Ovary (tissue), 7 donors: ENCODE measurements at regions not wholly inside any gene's neighbourhood (a gene's known extent, or its start where the extent isn't known, plus 50 kb on each side); places are given as distances from the start of the nearest gene placed in this dataset.

Experiments
- DNase-seq, 5 donors: peaks; one replicate each; pipeline ENCODE4 v3.0.0-alpha.2; 2019 to 2020
- H3K27ac ChIP-seq, 2 donors: fragments of 200-600 bp; one replicate each; pipeline versions ENCODE4 v1.5.1 to v1.8.0; 2019 to 2022
- H3K27me3 ChIP-seq: fragments of 200-600 bp; one replicate; pipeline ENCODE4 v1.8.0; 2022
- H3K36me3 ChIP-seq: fragments of 200-600 bp; sonication (generic); one replicate; pipeline ENCODE4 v1.5.1; 2019
- H3K4me1 ChIP-seq: one replicate; pipeline ENCODE4 v1.8.1; 2013; ENCODE audit warnings: mild to moderate bottlenecking, moderate library complexity; ENCODE audit not compliant: insufficient read depth
- H3K4me3 ChIP-seq: fragments of 200-600 bp; sonication (generic); one replicate; pipeline ENCODE4 v1.5.1; 2017
- H3K9me3 ChIP-seq, 2 donors: fragments of 200-600 bp in 1 of 2; sonication (generic) in 1 of 2; one replicate each; pipeline versions ENCODE4 v1.5.1 to v1.8.1; 2013 to 2019; ENCODE audit warnings: mild to moderate bottlenecking in 1 of 2, moderate library complexity in 1 of 2
- CTCF ChIP-seq, 3 donors: fragments of 450-650 bp in 2 of 3; fragments of 200-600 bp in 1 of 3; IDR thresholded peaks; one replicate each; pipeline versions ENCODE4 v1.5.1 to v1.8.0; 2016 to 2022; ENCODE audit warnings: antibody characterized with exemption in 3 of 3, mild to moderate bottlenecking in 1 of 3
- EP300 ChIP-seq: sonication (generic); formaldehyde crosslinking; IDR thresholded peaks from one replicate; pipeline ENCODE4 v1.6.1; 2017; ENCODE audit warnings: antibody characterized with exemption
- POLR2A ChIP-seq: fragments of 450-650 bp; IDR thresholded peaks from one replicate; pipeline ENCODE4 v1.6.1; 2017; ENCODE audit warnings: antibody characterized with exemption, mild to moderate bottlenecking, moderate library complexity
- WGBS, 3 donors: extraction: QIAGEN DNeasy Blood & Tissue Kit in 1 of 3; methylation state at CpG; one replicate each; pipeline versions ENCODE4 v1.1.5 to v1.1.7; 2013 to 2017; 5-methylcytosine and 5-hydroxymethylcytosine counted together
- intact Hi-C, 4 donors: fragments of 100-400 bp; cut with DNase I; formaldehyde crosslinking; loops; one replicate each; pipeline versions ENCODE4 v1.11.0 to v1.15.1; 2022 to 2023
- donor health status: DM: no; HTN: no; CAD: no; lungs with moderate emphysema.
- donor health status: DM: no; HTN: no; CAD: no.
- donor health status: Bipolar disorder and iron deficiency.
- donor health status: DM: no; HTN: no; CAD: no.
- donor health status: DM: yes; HTN: yes; CAD: no.

DNA sequence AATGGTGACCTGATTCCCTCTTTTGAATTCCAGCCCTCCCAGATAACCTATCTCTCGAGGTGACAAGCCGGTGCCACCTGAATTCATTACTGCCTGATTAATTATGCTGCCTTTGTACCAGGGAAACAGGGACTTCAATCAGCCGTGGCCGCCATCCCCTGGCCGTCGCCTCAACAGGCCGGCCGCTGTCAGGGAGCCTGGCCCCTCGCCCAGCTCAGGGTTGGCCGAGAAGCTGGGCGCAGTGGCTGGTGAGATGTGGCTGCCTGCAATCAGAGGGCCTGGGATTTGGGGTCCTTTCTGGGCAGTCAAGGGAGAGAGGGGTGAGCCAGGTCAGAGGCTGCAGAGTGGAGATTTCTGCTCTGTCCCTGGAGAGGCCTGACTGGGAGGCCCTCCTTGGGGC is 91.2 kb downstream of the KCTD15 start:
- H3K4me3 ChIP-seq: no peak overlapping the region
- peaks cover 5% of the 10 kb centered on the region for H3K4me1 ChIP-seq
- TF ChIP-seq POLR2A: no peak
- 82 to 93% (median 87%) methylated on average over 11 of the region's 11 CpGs for WGBS, 3 donors
- H3K27ac ChIP-seq: no peak overlapping the region
- no peaks in the 10 kb centered on the region for H3K9me3 ChIP-seq
- no peaks in the 10 kb centered on the region for H3K27me3 ChIP-seq
- H3K36me3 ChIP-seq: no peaks in the 10 kb centered on the region
- no peak for DNase-seq
- intact Hi-C loops: no loop called here

DNA sequence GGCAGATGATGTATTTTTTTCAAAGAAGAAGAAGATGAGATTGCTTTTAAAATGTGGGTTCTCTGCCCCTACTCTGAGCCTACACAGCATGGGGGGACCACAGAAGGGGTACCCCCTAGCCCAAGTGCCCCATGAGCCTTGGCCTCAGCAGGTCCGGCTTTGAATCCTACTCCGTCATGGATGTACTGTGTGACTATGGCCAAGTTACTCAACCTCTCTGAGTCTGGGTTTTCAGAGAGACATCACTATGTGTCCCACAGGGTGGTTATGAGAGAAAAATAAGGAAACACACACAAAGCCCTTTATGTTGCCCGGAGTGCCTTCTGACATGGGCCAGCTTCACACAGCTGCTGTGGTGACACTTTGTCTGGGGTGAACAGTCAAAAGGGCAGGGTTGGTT is 92.0 kb downstream of the KCTD15 start:
- intact Hi-C loops: no loop called here
- H3K36me3 ChIP-seq: no peaks in the 10 kb centered on the region

DNA sequence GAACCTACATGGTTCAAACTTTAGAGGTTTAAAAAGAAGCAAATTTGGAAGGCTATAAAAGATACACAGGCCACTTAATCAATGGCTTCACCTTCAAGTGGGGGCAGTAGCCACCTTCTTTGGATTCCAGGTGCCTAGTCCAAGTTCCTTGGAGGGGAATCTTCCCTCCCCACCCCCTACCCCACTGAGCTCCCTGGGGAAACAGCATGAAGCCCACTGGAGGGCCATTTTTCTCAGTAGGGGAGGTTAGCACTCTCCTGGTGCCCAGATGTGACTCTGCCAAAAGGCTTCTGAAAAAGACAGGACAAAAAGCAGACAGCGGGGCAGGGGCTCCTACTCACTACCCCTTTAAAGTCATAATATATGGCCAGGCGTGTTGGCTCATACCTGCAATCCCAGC is 93.9 kb downstream of the KCTD15 start:
- Histone ChIP-seq H3K27ac (no peak overlapping the region), H3K9me3 (no peaks in the 10 kb centered on the region), H3K4me1 (no peaks in the 10 kb centered on the region), H3K4me3 (no peak overlapping the region), H3K27me3 (no peaks in the 10 kb centered on the region), H3K36me3 (no peaks in the 10 kb centered on the region)
- WGBS, 3 donors: 84 to 100% (median 94%) methylated on average over 2 of the region's 2 CpGs
- TF ChIP-seq CTCF (IDR thresholded peaks at IDR 0.05): no peak
- TF ChIP-seq EP300: no peak
- TF ChIP-seq POLR2A: no peak
- no peak for DNase-seq
- intact Hi-C loops: no loop called here

More for the DNA sequence above, 92.0 kb downstream of the KCTD15 start:
- H3K4me3 ChIP-seq: no peak overlapping the region
- WGBS, 3 donors: 80 to 97% (median 86%) methylated on average over 3 of the region's 3 CpGs
- H3K9me3 ChIP-seq: no peaks in the 10 kb centered on the region
- no peak for TF ChIP-seq POLR2A
- no peak for TF ChIP-seq EP300
- TF ChIP-seq CTCF (IDR thresholded peaks at IDR 0.05): no peak
- H3K27ac ChIP-seq: no peak overlapping the region
- DNase-seq: no peak
- no peaks in the 10 kb centered on the region for H3K27me3 ChIP-seq
- peaks cover 2% of the 10 kb centered on the region for H3K4me1 ChIP-seq

DNA sequence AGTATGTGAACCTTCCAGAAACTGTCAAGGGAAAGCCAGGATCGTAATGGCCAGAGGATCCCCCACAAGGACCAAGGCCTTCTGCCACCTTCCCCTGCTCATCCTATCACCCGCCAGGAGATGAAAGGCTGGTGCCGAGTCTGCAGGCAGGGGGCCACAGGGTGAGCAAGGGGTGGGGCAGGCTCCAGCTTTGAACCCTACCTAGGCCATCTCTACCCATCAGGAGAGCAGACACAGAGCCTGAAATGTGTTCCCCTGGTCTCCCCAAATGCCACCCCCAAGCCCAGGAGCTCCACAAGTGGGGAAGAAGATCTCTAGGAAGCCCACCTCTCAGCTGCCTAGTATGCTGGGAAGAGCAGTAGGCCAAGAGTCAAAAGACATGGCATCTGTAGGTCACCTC is 95.1 kb downstream of the KCTD15 start:
- Histone ChIP-seq H3K27me3 (no peaks in the 10 kb centered on the region), H3K4me1 (no peaks in the 10 kb centered on the region), H3K4me3 (no peak overlapping the region), H3K27ac (no peak overlapping the region), H3K9me3 (no peaks in the 10 kb centered on the region), H3K36me3 (no peaks in the 10 kb centered on the region)
- no peak for TF ChIP-seq CTCF (IDR thresholded peaks at IDR 0.05)
- no peak for TF ChIP-seq EP300
- TF ChIP-seq POLR2A: no peak
- intact Hi-C loops: no loop called here
- WGBS, 3 donors: 84 to 93% (median 86%) methylated on average over 3 of the region's 3 CpGs
- no peak for DNase-seq

DNA sequence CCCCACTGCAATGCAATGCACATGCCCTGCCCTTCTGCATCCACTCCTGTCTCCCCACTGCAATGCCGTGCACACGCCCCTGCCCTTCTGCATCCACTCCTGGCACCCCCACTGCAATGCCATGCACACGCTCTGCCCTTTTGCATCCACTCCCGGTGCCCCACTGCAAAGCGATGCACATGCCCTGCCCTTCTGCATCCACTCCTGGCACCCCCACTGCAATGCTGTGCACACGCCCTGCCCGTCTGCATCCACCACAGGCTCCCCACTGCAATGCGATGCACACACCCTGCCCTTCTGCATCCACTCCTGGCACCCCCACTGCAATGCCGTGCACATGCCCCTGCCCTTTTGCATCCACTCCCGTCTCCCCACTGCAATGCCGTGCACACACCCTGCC is 98.1 kb downstream of the KCTD15 start:
- H3K27ac ChIP-seq: no peak overlapping the region
- intact Hi-C loops: no loop called here
- H3K36me3 ChIP-seq: no peaks in the 10 kb centered on the region
- DNase-seq: no peak
- H3K27me3 ChIP-seq: no peaks in the 10 kb centered on the region
- no peak overlapping the region for H3K4me3 ChIP-seq
- no peaks in the 10 kb centered on the region for H3K4me1 ChIP-seq
- 77 to 87% (median 79%) methylated on average over 11 of the region's 11 CpGs for WGBS, 3 donors
- no peaks in the 10 kb centered on the region for H3K9me3 ChIP-seq
- TF ChIP-seq POLR2A: no peak
- TF ChIP-seq CTCF (IDR thresholded peaks at IDR 0.05): no peak
- TF ChIP-seq EP300: no peak
